Epithelial cell of esophagus (primary cell): ENCODE measurements at regions not wholly inside any gene's neighbourhood (a gene's known extent, or its start where the extent isn't known, plus 50 kb on each side); places are given as distances from the start of the nearest gene placed in this dataset.
A peak's percentile ranks its signal among the peaks of the same experiment; 100 is the strongest.

Experiments used
- DNase-seq: peaks from one replicate; pipeline ENCODE4 v3.0.0; 2010; ENCODE audit warnings: low read depth
- H3K4me3 ChIP-seq: 2 replicates; pipeline ENCODE4 v1.5.1; 2011; ENCODE audit warnings: mild to moderate bottlenecking, low read length, control low read depth
- CTCF ChIP-seq: IDR thresholded peaks from 2 replicates; pipeline ENCODE4 v1.5.1; 2011; ENCODE audit warnings: low read depth, mild to moderate bottlenecking, low read length, control low read depth, inconsistent platforms; ENCODE audit not compliant: insufficient read depth; ENCODE audit errors: missing control alignments

GRCh38 chr6:125503181-125503580, 201.4 kb upstream of the HDDC2 start:
- DNase-seq = no peak
- H3K4me3 ChIP-seq = no peak overlapping the region
- no peak for TF ChIP-seq CTCF

GRCh38 chr6:125507987-125508655, 206.4 kb upstream of the HDDC2 start:
- no peak for TF ChIP-seq CTCF
- H3K4me3 ChIP-seq = no peak overlapping the region
- DNase-seq = peak; percentile 4

GRCh38 chr6:125508793-125509192, 207.0 kb upstream of the HDDC2 start:
- no peak overlapping the region for H3K4me3 ChIP-seq
- no peak for TF ChIP-seq CTCF
- no peak for DNase-seq

GRCh38 chr6:125509477-125509876, 207.7 kb upstream of the HDDC2 start:
- no peak for TF ChIP-seq CTCF
- DNase-seq = no peak
- H3K4me3 ChIP-seq = no peak overlapping the region

- H3K4me3 ChIP-seq = no peak overlapping the region
- DNase-seq = no peak
- TF ChIP-seq CTCF = no peak
Measured at GRCh38 chr6:125510405-125510804, 208.6 kb upstream of the HDDC2 start.

GRCh38 chr6:125511809-125512396, 210.1 kb upstream of the HDDC2 start:
- no peak overlapping the region for H3K4me3 ChIP-seq
- DNase-seq = peak; percentile 57

More at GRCh38 chr6:125511809-125512396, 210.1 kb upstream of the HDDC2 start:
- TF ChIP-seq CTCF = no peak
